ENCODE measurements at regions not wholly inside any gene's neighbourhood (a gene's known extent, or its start where the extent isn't known, plus 50 kb on each side); places are given as distances from the start of the nearest gene placed in this dataset.

DNA sequence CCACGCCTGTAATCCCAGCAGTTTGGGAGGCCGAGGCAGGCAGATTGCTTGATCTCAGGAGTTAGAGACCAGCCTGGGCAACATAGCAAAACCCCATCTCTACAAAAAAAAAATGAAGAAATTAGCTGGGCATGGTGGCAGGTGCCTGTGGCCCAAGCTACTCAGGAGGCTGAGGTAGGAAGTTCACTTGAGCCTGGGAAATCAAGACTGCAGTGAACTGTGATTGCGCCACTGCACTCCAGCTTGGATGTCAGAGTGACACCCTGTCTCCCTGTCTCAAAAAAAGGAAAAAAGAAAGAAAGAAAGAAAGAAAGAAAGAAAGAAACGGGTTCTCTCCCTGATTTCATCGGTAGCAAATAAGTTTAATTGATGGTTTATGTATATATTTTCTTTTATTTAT, 64.6 kb upstream of the ESX1 start:
- no peak for TF ChIP-seq SUZ12 (IDR thresholded peaks at IDR 0.05)
- TF ChIP-seq FOXK2 (IDR thresholded peaks at IDR 0.05) = no peak
- no peak for TF ChIP-seq NFRKB (IDR thresholded peaks at IDR 0.05)
- no peak for TF ChIP-seq SP1 (IDR thresholded peaks at IDR 0.05)
- TF ChIP-seq FOXM1 (IDR thresholded peaks at IDR 0.05; ENCODE audit: borderline replicate concordance) = no peak
- TF ChIP-seq TARDBP (IDR thresholded peaks at IDR 0.05) = no peak
- TF ChIP-seq ARNT (IDR thresholded peaks at IDR 0.05) = no peak
- TF ChIP-seq BHLHE40 (IDR thresholded peaks at IDR 0.05; ENCODE audit: borderline replicate concordance) = no peak
- TF ChIP-seq, protein P1, sequence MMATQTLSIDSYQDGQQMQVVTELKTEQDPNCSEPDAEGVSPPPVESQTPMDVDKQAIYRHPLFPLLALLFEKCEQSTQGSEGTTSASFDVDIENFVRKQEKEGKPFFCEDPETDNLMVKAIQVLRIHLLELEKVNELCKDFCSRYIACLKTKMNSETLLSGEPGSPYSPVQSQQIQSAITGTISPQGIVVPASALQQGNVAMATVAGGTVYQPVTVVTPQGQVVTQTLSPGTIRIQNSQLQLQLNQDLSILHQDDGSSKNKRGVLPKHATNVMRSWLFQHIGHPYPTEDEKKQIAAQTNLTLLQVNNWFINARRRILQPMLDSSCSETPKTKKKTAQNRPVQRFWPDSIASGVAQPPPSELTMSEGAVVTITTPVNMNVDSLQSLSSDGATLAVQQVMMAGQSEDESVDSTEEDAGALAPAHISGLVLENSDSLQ (IDR thresholded peaks at IDR 0.05) = no peak
- TF ChIP-seq ZNF384 (IDR thresholded peaks at IDR 0.05) = no peak
- TF ChIP-seq FOXA1 (IDR thresholded peaks at IDR 0.05) = no peak
- TF ChIP-seq CTBP1 (IDR thresholded peaks at IDR 0.05; ENCODE audit: borderline replicate concordance) = no peak
- TF ChIP-seq LEF1 (IDR thresholded peaks at IDR 0.05; ENCODE audit: borderline replicate concordance) = no peak
- TF ChIP-seq L3MBTL2 (conservative IDR thresholded peaks at IDR 0.05) = no peak

All from HEK293T (cell line).